B cell (primary cell): ENCODE measurements at regions not wholly inside any gene's neighbourhood (a gene's known extent, or its start where the extent isn't known, plus 50 kb on each side); places are given as distances from the start of the nearest gene placed in this dataset.

Experiments used
- ATAC-seq: fragments of 200-7000 bp; cut with Tn5 transposase; one replicate; pipeline ENCODE4 v1.10.0; 2021; ENCODE audit warnings: low read depth, mild to moderate bottlenecking, moderate number of reproducible peaks, moderate library complexity
- CTCF ChIA-PET: fragments of 350-600 bp; sonication (Branson Sonifier 250); formaldehyde crosslinking; loops from one replicate; lab custom pipeline; 2021; ENCODE audit warnings: antibody characterized with exemption, inconsistent platforms; lab: Charles Lee
- POLR2A ChIA-PET: fragments of 350-600 bp; sonication (Branson Sonifier 250); formaldehyde crosslinking; loops from one replicate; lab custom pipeline; 2021; ENCODE audit warnings: antibody characterized with exemption; lab: Charles Lee
- DNase-seq: peaks from one replicate; pipeline ENCODE4 v3.0.0; 2013
- H2AFZ ChIP-seq: 2 replicates; pipeline ENCODE4 v1.6.1; 2012; ENCODE audit warnings: mild to moderate bottlenecking, low read depth, low read length; ENCODE audit not compliant: insufficient read depth, poor library complexity, severe bottlenecking
- H3K27ac ChIP-seq, 2 donors: 1 replicate in 1 of 2; 2 replicates in 1 of 2; pipeline ENCODE4 v1.5.1; 2012 to 2013; ENCODE audit warnings: low read length in 2 of 2, mild to moderate bottlenecking in 2 of 2, moderate library complexity in 1 of 2
- H3K27me3 ChIP-seq, 4 experiments: fragments of 200-600 bp in 1 of 4; sonication (generic) in 1 of 4; replicated peaks in 1 of 4; 1 replicate in 2 of 4; 2 replicates in 2 of 4; pipeline versions ENCODE4 v1.6.1 to v1.7.0; 2013 to 2016; ENCODE audit warnings: low read length in 3 of 4, mild to moderate bottlenecking in 2 of 4, mixed read lengths in 1 of 4, moderate library complexity in 1 of 4; ENCODE audit not compliant: insufficient read depth in 4 of 4, control insufficient read depth in 3 of 4; ENCODE audit errors: control extremely low read depth in 1 of 4
- H3K36me3 ChIP-seq, 2 experiments: replicated peaks in 1 of 2; 1 replicate in 1 of 2; 2 replicates in 1 of 2; pipeline versions ENCODE4 v1.6.1 to v1.7.1; 2013; ENCODE audit warnings: low read length in 1 of 2; ENCODE audit not compliant: insufficient read depth in 2 of 2, control insufficient read depth in 1 of 2; ENCODE audit errors: control extremely low read depth in 1 of 2, extremely low read depth in 1 of 2
- H3K4me1 ChIP-seq, 2 donors: fragments of 200-600 bp in 1 of 2; sonication (generic) in 1 of 2; 1 replicate in 1 of 2; 2 replicates in 1 of 2; pipeline versions ENCODE4 v1.5.1 to v1.6.1; 2013 to 2017; ENCODE audit warnings: low read length in 2 of 2; ENCODE audit not compliant: control insufficient read depth in 2 of 2, insufficient read depth in 2 of 2
- H3K4me2 ChIP-seq: replicated peaks from 2 replicates; pipeline ENCODE3; 2012; ENCODE audit warnings: mild to moderate bottlenecking, low read depth, low read length; ENCODE audit not compliant: poor library complexity, severe bottlenecking
- H3K4me3 ChIP-seq, 5 experiments: fragments of 200-600 bp in 1 of 5; sonication (generic) in 1 of 5; 1 replicate in 3 of 5; 2 replicates in 2 of 5; pipeline versions ENCODE4 v1.5.1 to v1.7.0; 2011 to 2016; ENCODE audit warnings: low read length in 4 of 5, mild to moderate bottlenecking in 4 of 5, low read depth in 2 of 5, control low read depth in 1 of 5, moderate library complexity in 1 of 5; ENCODE audit not compliant: insufficient read depth in 1 of 5; ENCODE audit errors: control extremely low read depth in 1 of 5, extremely low read depth in 1 of 5
- H3K79me2 ChIP-seq: fragments of 200-600 bp; sonication (generic); one replicate; pipeline ENCODE4 v1.6.0; 2016; ENCODE audit warnings: low read length; ENCODE audit not compliant: control insufficient read depth, insufficient read depth
- H3K9ac ChIP-seq: fragments of 200-600 bp; sonication (generic); 2 replicates; pipeline ENCODE4 v1.6.1; 2017; ENCODE audit warnings: mild to moderate bottlenecking, low read length, moderate library complexity
- H3K9me3 ChIP-seq, 3 donors: one replicate each; pipeline versions ENCODE4 v1.6.1 to v1.7.1; 2013; ENCODE audit warnings: low read length in 2 of 3; ENCODE audit not compliant: control insufficient read depth in 2 of 3, insufficient read depth in 1 of 3; ENCODE audit errors: control extremely low read depth in 1 of 3
- H4K20me1 ChIP-seq: 2 replicates; pipeline ENCODE4 v1.6.0; 2012; ENCODE audit warnings: mild to moderate bottlenecking, low read length; ENCODE audit not compliant: insufficient read depth, control insufficient read depth, poor library complexity, severe bottlenecking
- H3K27ac Mint-ChIP-seq: one replicate; pipeline ENCODE4 v1.8.0; 2021; ENCODE audit warnings: mixed read lengths
- H3K27me3 Mint-ChIP-seq: one replicate; pipeline ENCODE4 v1.8.0; 2021; ENCODE audit warnings: mixed read lengths
- H3K4me1 Mint-ChIP-seq: one replicate; pipeline ENCODE4 v1.8.0; 2021; ENCODE audit warnings: mixed read lengths
- H3K4me3 Mint-ChIP-seq: one replicate; pipeline ENCODE4 v1.8.0; 2021; ENCODE audit warnings: mixed read lengths
- H3K9me3 Mint-ChIP-seq: one replicate; pipeline ENCODE4 v1.8.0; 2022; ENCODE audit warnings: mixed read lengths; ENCODE audit not compliant: insufficient read depth
- EZH2 ChIP-seq: IDR thresholded peaks from 2 replicates; pipeline ENCODE4 v1.6.1; 2012; ENCODE audit warnings: borderline replicate concordance, low read depth, mild to moderate bottlenecking, moderate library complexity, low read length; ENCODE audit not compliant: insufficient read depth, poor library complexity, severe bottlenecking
- WGBS: methylation state at CpG from one replicate; pipeline ENCODE4 v1.1.5; 2013; ENCODE audit warnings: missing lambda C conversion rate; ENCODE audit not compliant: insufficient coverage; 5-methylcytosine and 5-hydroxymethylcytosine counted together
- intact Hi-C: fragments of 100-400 bp; cut with micrococcal nuclease; formaldehyde crosslinking; loops from one replicate; pipeline ENCODE4 v1.10.0; 2022
- TF ChIP-seq, protein P1 (sequence below): fragments of 200-600 bp; IDR thresholded peaks from one replicate; pipeline ENCODE4 v1.8.0; 2022; ENCODE audit warnings: antibody characterized with exemption, mild to moderate bottlenecking

DNA sequence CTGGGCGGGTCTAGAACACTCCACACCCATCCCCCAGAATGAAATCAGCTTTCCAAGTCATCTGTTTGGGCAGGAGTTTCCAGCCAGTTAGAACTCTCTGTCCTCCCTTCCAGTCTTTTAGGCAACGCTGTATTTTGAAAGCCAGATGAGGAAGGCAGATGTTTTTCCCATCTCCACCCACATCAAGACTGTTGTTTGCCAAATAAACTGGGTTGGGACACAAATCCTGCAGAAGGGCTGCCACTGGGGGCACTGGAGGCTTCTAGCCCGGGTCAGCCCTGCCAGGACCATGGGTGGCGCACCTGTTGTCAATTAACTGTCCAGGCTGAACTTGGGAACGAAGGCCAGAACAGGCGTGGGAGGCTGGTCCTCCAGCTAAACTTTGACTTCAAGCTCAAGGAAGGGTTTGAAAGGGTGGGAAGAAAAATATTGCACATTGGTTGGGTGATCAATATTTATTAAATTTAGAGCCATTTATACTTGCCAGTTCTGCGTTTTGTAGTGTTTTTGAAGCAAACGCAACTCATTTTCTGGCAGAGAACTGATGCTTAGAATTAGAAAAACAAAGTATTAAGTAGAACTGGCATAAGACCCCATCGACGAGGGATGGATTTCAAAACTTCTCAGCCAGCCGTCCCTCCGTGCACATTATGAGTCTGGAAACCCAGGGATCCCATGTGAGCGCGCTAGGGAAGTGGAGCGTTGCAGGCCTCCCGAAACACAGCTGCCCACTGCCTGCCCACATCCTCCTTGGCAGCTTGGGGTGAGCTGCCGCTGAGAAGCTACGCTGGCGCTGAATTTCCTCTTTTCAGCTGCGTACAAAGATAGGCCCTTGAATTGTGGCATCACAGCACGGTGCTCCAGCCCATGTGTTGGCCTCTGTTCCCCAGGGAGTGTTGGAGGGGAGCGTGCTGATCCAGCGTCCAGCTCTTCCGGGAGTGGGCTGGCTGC, 297.4 kb downstream of the QKI start:
- peaks cover 79% of the 10 kb centered on the region for H3K4me1 Mint-ChIP-seq
- H3K27me3 Mint-ChIP-seq: no peaks in the 10 kb centered on the region
- peak; percentile 70 for ATAC-seq
- H3K27ac ChIP-seq: peak overlapping the region in 1 of 2 donors; percentile 39
- no peaks in the 10 kb centered on the region for H3K9me3 Mint-ChIP-seq
- ChIA-PET CTCF (interaction anchor here (0.8 to 1.8 kb wide), 3 partner anchors 10 to 245 kb away, joined by 3 to 6 read pairs (median 4); no protein-coding TSS in a partner anchor), POLR2A (interaction anchor here (1.2 kb wide), 2 partner anchors 45 to 51 kb away, joined by 3 to 4 read pairs; no protein-coding TSS in a partner anchor)
- peak overlapping the region; percentile 74 for H3K4me2 ChIP-seq
- peak overlapping the region; percentile 84 for H3K27ac Mint-ChIP-seq
- TF ChIP-seq, protein P1, sequence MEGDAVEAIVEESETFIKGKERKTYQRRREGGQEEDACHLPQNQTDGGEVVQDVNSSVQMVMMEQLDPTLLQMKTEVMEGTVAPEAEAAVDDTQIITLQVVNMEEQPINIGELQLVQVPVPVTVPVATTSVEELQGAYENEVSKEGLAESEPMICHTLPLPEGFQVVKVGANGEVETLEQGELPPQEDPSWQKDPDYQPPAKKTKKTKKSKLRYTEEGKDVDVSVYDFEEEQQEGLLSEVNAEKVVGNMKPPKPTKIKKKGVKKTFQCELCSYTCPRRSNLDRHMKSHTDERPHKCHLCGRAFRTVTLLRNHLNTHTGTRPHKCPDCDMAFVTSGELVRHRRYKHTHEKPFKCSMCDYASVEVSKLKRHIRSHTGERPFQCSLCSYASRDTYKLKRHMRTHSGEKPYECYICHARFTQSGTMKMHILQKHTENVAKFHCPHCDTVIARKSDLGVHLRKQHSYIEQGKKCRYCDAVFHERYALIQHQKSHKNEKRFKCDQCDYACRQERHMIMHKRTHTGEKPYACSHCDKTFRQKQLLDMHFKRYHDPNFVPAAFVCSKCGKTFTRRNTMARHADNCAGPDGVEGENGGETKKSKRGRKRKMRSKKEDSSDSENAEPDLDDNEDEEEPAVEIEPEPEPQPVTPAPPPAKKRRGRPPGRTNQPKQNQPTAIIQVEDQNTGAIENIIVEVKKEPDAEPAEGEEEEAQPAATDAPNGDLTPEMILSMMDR: no peak
- TF ChIP-seq EZH2: no peak
- H3K4me3 ChIP-seq: peak overlapping the region in 2 of 5 experiments; percentile 3 to 8
- peak overlapping the region; percentile 69 for H3K4me3 Mint-ChIP-seq
- H2AFZ ChIP-seq: peak overlapping the region; percentile 31
- H4K20me1 ChIP-seq: no peaks in the 10 kb centered on the region
- H3K36me3 ChIP-seq: no peaks in the 10 kb centered on the region
- 12% methylated on average over 19 of the region's 24 CpGs for WGBS
- intact Hi-C loops: no loop called here
- peak; percentile 75 for DNase-seq
- H3K9me3 ChIP-seq: peaks cover 0 to 13% (median 0%) of the 10 kb centered on the region in 3 donors
- H3K9ac ChIP-seq: peak overlapping the region; percentile 6
- H3K4me1 ChIP-seq: peaks cover 77 to 87% of the 10 kb centered on the region in 2 donors
- H3K27me3 ChIP-seq: no peaks in the 10 kb centered on the region
- H3K79me2 ChIP-seq: no peaks in the 10 kb centered on the region
